ENCODE measurements at regions not wholly inside any gene's neighbourhood (a gene's known extent, or its start where the extent isn't known, plus 50 kb on each side); places are given as distances from the start of the nearest gene placed in this dataset.
A peak's percentile ranks its signal among the peaks of the same experiment; 100 is the strongest.

DNA sequence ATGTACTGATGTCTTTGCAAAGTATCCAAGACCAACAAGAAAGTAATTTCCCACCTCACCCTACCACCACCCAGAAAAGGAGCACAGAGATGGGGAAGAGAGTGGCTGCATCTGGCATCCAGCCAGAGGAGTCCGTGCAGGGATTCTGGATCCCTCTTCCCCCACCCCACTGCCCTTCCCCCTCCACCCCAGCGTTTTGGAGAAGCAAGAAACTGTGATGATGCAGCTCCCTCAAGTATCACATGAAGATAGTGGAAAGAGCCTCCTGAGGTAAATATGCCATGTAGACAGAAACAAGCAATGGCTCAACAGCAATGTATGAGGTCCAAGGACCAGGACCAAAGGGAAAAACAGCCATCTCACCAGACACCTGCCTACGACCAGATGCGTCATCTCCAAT is 153.8 kb downstream of the DEPDC1B start:
- Mint-ChIP-seq H3K4me1 (peaks cover 11% of the 10 kb centered on the region), H3K27ac (no peak overlapping the region), H3K36me3 (ENCODE audit: low read depth) (peaks cover 5% of the 10 kb centered on the region), H3K9me3 (no peaks in the 10 kb centered on the region), H3K4me3 (no peak overlapping the region), H3K27me3 (ENCODE audit: low read depth, poor library complexity) (peaks cover 5% of the 10 kb centered on the region)
- no peak for DNase-seq
- TF ChIP-seq, protein P1, sequence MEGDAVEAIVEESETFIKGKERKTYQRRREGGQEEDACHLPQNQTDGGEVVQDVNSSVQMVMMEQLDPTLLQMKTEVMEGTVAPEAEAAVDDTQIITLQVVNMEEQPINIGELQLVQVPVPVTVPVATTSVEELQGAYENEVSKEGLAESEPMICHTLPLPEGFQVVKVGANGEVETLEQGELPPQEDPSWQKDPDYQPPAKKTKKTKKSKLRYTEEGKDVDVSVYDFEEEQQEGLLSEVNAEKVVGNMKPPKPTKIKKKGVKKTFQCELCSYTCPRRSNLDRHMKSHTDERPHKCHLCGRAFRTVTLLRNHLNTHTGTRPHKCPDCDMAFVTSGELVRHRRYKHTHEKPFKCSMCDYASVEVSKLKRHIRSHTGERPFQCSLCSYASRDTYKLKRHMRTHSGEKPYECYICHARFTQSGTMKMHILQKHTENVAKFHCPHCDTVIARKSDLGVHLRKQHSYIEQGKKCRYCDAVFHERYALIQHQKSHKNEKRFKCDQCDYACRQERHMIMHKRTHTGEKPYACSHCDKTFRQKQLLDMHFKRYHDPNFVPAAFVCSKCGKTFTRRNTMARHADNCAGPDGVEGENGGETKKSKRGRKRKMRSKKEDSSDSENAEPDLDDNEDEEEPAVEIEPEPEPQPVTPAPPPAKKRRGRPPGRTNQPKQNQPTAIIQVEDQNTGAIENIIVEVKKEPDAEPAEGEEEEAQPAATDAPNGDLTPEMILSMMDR (IDR thresholded peaks at IDR 0.05) = no peak

DNA sequence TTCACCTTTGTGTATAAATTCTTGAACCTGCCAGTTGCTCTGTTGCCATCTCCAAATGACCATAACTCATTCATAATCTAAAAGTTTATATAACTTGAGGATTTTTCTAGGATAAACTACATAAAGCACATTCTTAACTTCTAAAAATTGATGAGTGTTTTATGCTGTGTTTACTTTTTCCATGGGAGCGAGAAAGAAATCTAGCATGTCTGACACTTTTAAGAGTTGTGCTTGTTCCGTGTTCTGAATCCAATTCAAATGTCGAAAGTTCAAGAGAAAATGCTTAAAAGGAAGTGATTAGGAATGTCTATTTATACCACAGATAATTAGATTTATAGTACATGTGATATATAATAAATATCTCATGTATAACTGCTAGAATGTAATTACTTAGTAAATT is 154.4 kb downstream of the DEPDC1B start:
- peaks cover 18% of the 10 kb centered on the region for H3K4me1 Mint-ChIP-seq
- H3K9me3 Mint-ChIP-seq = no peaks in the 10 kb centered on the region
- TF ChIP-seq, protein P1 (IDR thresholded peaks at IDR 0.05) = no peak
- H3K27me3 Mint-ChIP-seq (ENCODE audit: low read depth, poor library complexity) = peaks cover 5% of the 10 kb centered on the region
- H3K36me3 Mint-ChIP-seq (ENCODE audit: low read depth) = peaks cover 5% of the 10 kb centered on the region
- no peak overlapping the region for H3K4me3 Mint-ChIP-seq
- no peak for DNase-seq
- no peak overlapping the region for H3K27ac Mint-ChIP-seq

GRCh38 chr5:60544142-60544541 is 155.8 kb downstream of the DEPDC1B start:
- TF ChIP-seq, protein P1 (IDR thresholded peaks at IDR 0.05) = no peak
- Mint-ChIP-seq H3K27me3 (ENCODE audit: low read depth, poor library complexity) (peaks cover 5% of the 10 kb centered on the region), H3K36me3 (ENCODE audit: low read depth) (peaks cover 5% of the 10 kb centered on the region), H3K27ac (no peak overlapping the region), H3K9me3 (no peaks in the 10 kb centered on the region), H3K4me1 (peaks cover 26% of the 10 kb centered on the region), H3K4me3 (no peak overlapping the region)
- DNase-seq = no peak

DNA sequence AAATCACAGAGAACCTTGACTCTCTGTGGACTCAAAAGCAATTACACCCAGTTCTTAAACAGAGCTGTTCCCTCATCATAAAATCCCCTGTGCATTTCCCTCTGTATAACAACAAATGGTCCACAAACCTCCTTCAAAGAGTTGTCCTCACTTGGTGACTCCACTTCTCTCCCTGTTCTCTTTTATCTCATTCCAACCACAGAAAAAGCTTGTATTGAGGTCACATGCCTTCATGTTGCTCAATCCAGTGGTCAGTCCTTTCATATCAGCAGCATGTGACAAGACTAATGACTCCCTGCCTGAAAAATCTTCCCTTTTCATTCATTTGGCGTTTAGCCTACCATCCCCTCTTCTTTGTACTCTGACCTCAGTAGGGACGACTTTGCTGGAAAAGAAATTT is 158.0 kb downstream of the DEPDC1B start:
- Mint-ChIP-seq H3K4me3 (no peak overlapping the region), H3K36me3 (ENCODE audit: low read depth) (no peaks in the 10 kb centered on the region), H3K4me1 (peaks cover 26% of the 10 kb centered on the region), H3K27ac (peak overlapping the region; percentile 73), H3K9me3 (no peaks in the 10 kb centered on the region), H3K27me3 (ENCODE audit: low read depth, poor library complexity) (no peaks in the 10 kb centered on the region)
- no peak for DNase-seq
- TF ChIP-seq, protein P1 (IDR thresholded peaks at IDR 0.05) = no peak

DNA sequence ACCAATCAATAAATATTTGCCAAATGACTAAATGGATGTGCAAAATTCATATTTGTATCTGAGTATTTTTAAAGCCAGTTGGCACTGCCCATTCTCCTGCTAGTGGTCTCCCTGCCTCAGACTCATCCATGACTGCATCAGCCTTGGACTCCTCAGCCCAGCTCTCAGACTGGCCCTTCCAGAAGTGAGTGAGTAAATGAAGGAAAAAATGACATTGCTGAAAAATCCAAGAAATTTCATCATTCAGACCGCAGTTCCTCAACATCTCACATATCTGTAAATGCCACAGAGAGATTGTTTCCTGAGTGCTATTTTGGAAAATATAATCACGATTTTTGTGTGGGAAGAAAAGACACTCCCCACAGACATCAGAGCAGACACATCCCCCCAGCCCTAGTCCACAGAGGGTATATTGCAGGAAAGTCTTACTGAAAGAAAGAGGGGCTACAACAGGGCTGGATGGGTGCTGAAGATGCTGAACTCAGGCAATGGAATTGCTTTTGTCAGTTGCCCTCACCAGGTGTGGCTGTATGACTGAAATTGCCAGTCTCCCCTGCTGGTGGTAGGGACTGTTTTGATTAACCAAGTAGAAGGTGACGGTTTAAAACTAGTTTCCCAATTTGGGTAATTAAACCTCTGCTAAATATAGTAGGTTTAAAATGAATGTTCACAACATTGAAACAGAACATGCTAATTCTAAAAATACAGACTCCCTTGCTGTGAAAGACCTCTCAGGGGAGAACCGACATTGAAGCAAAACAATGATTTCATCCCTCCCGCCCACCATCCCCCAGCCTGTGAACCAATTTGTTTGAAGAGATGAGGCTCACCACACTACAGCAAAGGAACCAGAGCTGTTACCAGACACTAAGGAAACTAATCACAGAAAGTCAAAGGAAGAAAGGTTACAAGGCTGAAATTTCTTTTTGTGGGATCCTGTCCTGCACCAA is 158.8 kb downstream of the DEPDC1B start:
- Mint-ChIP-seq H3K27ac (peak overlapping the region; percentile 33), H3K4me3 (peak overlapping the region; percentile 10)
- no peak for DNase-seq

More for the DNA sequence above, 158.8 kb downstream of the DEPDC1B start:
- Mint-ChIP-seq H3K27me3 (ENCODE audit: low read depth, poor library complexity) (no peaks in the 10 kb centered on the region), H3K9me3 (no peaks in the 10 kb centered on the region), H3K36me3 (ENCODE audit: low read depth) (no peaks in the 10 kb centered on the region), H3K4me1 (peaks cover 26% of the 10 kb centered on the region)
- TF ChIP-seq, protein P1 (IDR thresholded peaks at IDR 0.05) = no peak
